ENCODE measurements at regions not wholly inside any gene's neighbourhood (a gene's known extent, or its start where the extent isn't known, plus 50 kb on each side); places are given as distances from the start of the nearest gene placed in this dataset.

DNA sequence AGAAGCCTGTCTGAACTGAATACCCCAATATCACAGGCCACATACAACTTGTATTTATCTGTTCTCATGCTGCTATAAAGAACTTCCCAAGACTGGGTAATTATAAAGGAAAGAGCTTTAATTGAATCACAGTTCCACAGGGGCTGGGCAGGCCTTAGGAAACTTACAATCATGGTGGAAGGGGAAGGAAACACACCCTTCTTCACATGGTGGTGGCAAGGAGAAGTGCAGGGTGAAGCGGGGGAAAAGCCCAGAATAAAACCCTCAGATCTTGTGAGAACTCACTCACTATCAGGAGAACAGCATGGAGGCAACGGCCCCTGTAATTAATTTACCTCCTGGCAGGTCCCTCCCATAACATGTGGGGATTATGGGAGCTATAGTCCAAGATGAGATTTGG lies 50.3 kb upstream of the FNDC1 start:
- TF ChIP-seq, protein P1, sequence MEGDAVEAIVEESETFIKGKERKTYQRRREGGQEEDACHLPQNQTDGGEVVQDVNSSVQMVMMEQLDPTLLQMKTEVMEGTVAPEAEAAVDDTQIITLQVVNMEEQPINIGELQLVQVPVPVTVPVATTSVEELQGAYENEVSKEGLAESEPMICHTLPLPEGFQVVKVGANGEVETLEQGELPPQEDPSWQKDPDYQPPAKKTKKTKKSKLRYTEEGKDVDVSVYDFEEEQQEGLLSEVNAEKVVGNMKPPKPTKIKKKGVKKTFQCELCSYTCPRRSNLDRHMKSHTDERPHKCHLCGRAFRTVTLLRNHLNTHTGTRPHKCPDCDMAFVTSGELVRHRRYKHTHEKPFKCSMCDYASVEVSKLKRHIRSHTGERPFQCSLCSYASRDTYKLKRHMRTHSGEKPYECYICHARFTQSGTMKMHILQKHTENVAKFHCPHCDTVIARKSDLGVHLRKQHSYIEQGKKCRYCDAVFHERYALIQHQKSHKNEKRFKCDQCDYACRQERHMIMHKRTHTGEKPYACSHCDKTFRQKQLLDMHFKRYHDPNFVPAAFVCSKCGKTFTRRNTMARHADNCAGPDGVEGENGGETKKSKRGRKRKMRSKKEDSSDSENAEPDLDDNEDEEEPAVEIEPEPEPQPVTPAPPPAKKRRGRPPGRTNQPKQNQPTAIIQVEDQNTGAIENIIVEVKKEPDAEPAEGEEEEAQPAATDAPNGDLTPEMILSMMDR (conservative IDR thresholded peaks at IDR 0.05; ENCODE audit: control insufficient read depth, insufficient read depth, low read depth, low read length): no peak
- DNase-seq (ENCODE audit: low read depth): no peak
- H3K4me3 ChIP-seq (ENCODE audit: control insufficient read depth, low read depth, low read length): no peak overlapping the region

DNA sequence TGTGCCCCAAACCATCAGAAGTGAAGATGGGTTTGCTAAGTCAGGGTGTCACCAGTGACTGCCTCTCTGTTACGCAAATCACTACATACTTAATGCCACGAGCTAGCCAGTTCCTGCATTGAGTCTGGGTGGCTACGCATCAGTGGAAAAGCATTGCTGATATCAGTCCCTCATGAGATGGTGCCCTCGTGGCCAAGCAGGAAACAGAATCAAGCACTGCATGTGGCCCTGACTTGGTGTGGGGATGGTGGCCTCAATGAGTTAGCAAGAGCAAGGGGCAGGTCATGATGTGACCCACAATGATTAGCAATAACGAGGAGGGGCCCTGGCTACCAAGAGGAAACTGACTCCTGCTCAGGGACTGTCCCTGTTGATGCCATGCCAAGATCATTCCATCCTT lies 51.6 kb upstream of the FNDC1 start:
- TF ChIP-seq, protein P1 (conservative IDR thresholded peaks at IDR 0.05; ENCODE audit: control insufficient read depth, insufficient read depth, low read depth, low read length): no peak
- H3K4me3 ChIP-seq (ENCODE audit: control insufficient read depth, low read depth, low read length): no peak overlapping the region
- no peak for DNase-seq (ENCODE audit: low read depth)

DNA sequence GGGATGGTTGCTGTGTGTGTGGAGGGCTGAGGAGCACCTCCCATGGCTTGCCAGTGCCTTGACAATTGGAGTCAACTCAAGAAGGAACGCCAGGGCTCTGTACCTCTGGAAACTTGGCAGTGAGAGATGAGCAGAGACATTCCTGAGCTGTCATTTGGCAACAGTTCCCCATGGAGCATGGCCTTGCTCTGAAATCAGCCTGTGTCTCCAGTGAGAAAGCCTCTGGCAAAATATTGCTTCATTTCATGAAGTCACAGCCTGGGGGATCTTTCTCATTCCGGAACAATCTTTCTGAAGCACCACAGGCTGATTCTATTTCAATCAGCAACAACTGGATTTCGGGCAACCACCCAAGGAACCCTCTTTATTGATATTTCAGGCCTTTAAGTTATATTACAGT lies 52.2 kb upstream of the FNDC1 start:
- DNase-seq (ENCODE audit: low read depth): peak; percentile 49
- TF ChIP-seq, protein P1 (conservative IDR thresholded peaks at IDR 0.05; ENCODE audit: control insufficient read depth, insufficient read depth, low read depth, low read length): no peak
- H3K4me3 ChIP-seq (ENCODE audit: control insufficient read depth, low read depth, low read length): no peak overlapping the region

DNA sequence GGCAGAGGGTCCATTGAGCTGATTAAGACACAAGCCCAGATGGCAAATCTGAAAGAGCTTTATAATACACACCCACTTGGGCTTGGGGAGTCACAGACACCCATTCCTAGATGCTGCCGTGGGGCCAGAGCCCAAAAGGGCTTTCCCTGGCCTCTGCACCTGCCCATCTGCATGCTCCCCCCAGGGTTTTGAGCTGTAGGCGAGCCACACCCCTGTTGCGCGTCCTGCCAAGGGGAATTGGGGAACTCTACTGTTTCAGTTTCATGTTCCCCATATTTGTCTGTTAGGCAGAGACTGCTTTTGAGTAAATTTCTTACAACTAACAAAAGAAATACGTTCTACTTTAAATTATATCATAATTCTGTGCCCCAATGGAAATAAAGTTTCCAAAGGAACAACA lies 52.9 kb upstream of the FNDC1 start:
- TF ChIP-seq, protein P1 (conservative IDR thresholded peaks at IDR 0.05; ENCODE audit: control insufficient read depth, insufficient read depth, low read depth, low read length): no peak
- H3K4me3 ChIP-seq (ENCODE audit: control insufficient read depth, low read depth, low read length): no peak overlapping the region
- DNase-seq (ENCODE audit: low read depth): no peak

DNA sequence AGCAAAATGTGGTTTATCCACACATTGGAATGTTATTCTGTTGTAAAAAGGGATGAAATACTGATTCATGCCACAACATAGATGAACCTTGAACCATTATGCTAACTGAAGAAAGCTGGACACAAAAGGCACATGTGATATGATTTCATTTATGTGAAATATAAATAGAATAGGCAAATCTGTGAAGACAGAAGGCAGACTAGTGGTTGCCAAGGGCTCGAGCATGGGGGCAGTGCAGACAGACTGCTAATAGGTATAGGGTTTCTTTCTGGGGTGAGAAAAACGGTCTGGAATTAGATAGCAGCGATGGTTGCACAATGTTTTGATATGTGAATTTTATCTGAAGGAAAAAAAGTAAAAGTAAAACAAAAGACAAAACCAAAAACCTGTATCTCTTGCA lies 54.6 kb upstream of the FNDC1 start:
- TF ChIP-seq, protein P1 (conservative IDR thresholded peaks at IDR 0.05; ENCODE audit: control insufficient read depth, insufficient read depth, low read depth, low read length): no peak
- no peak overlapping the region for H3K4me3 ChIP-seq (ENCODE audit: control insufficient read depth, low read depth, low read length)

DNA sequence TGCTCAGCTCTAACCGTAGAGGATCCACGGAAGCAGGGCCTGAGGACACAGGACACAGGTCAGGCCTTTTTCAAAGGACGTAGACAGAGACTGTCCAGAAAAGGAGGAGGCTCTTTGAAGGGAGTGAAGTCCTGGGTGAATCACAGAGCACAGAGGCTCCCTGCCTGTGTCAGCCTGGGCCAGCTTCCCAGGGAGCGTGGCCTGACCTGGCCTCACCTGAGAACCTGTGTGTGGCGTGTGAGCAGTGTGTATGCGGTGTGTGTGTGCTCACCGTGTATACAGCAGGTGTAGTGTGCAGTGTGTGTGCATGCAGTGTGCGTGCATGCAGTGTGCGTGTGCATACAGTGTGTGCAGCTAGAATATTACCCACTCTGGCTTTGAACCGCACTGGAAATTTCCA lies 56.0 kb upstream of the FNDC1 start:
- TF ChIP-seq, protein P1 (conservative IDR thresholded peaks at IDR 0.05; ENCODE audit: control insufficient read depth, insufficient read depth, low read depth, low read length): no peak
- no peak for DNase-seq (ENCODE audit: low read depth)
- H3K4me3 ChIP-seq (ENCODE audit: control insufficient read depth, low read depth, low read length): no peak overlapping the region

More for the DNA sequence above, 54.6 kb upstream of the FNDC1 start:
- no peak for DNase-seq (ENCODE audit: low read depth)

DNA sequence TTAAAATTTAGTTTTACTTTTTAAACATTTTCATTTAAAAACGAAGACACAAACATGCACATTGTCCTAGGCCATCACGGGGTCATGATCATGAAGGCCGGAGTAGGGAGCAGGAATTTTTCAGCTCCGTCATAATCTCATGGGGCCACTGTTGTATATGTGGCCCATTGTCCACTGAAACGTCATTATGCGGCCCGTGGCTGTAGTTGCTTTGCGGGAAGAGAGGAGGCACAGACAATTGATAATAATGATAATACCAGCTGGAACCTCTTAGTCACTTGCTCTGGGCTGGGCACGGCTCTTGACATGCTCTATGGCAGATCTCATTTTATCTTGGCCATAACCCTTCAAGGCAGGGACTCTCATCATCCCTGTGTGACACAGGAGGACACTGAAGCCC lies 56.5 kb upstream of the FNDC1 start:
- TF ChIP-seq, protein P1 (conservative IDR thresholded peaks at IDR 0.05; ENCODE audit: control insufficient read depth, insufficient read depth, low read depth, low read length): no peak
- no peak for DNase-seq (ENCODE audit: low read depth)
- no peak overlapping the region for H3K4me3 ChIP-seq (ENCODE audit: control insufficient read depth, low read depth, low read length)

All from fibroblast of mammary gland (primary cell).